ENCODE measurements at regions not wholly inside any gene's neighbourhood (a gene's known extent, or its start where the extent isn't known, plus 50 kb on each side); places are given as distances from the start of the nearest gene placed in this dataset.

GRCh38 chr10:33416209-33416608 lies 81.7 kb upstream of the NRP1 start:
- H3K4me1 ChIP-seq: peaks cover 0 to 12% (median 3%) of the 10 kb centered on the region in 3 donors
- H3K9me3 ChIP-seq: no peaks in the 10 kb centered on the region
- WGBS, 2 donors (ENCODE audit: low coverage in 1 of 2): 63 to 75% methylated on average over 1 of the region's 1 CpG
- H3K36me3 ChIP-seq: no peaks in the 10 kb centered on the region
- no peaks in the 10 kb centered on the region for H3K27me3 ChIP-seq
- no peak overlapping the region for H3K4me3 ChIP-seq
- TF ChIP-seq POLR2AphosphoS5 (IDR thresholded peaks at IDR 0.05): no peak
- TF ChIP-seq POLR2A (IDR thresholded peaks at IDR 0.05): no peak
- TF ChIP-seq CTCF (IDR thresholded peaks at IDR 0.05): no peak
- TF ChIP-seq EP300 (IDR thresholded peaks at IDR 0.05): no peak
- no peak for ATAC-seq
- peak overlapping the region in 1 of 4 donors; percentile 27 for H3K27ac ChIP-seq

- H3K27ac ChIP-seq: no peak overlapping the region
- H3K36me3 ChIP-seq: no peaks in the 10 kb centered on the region
- no peaks in the 10 kb centered on the region for H3K27me3 ChIP-seq
- no peaks in the 10 kb centered on the region for H3K9me3 ChIP-seq
- no peak overlapping the region for H3K4me3 ChIP-seq
- no peak for TF ChIP-seq POLR2A (IDR thresholded peaks at IDR 0.05)
- TF ChIP-seq EP300 (IDR thresholded peaks at IDR 0.05): no peak
- TF ChIP-seq CTCF (IDR thresholded peaks at IDR 0.05): no peak
- TF ChIP-seq POLR2AphosphoS5 (IDR thresholded peaks at IDR 0.05): no peak
- WGBS, 2 donors (ENCODE audit: low coverage in 1 of 2): 100% methylated on average over 1 of the region's 1 CpG
- H3K4me1 ChIP-seq: peaks cover 0 to 12% (median 3%) of the 10 kb centered on the region in 3 donors
- ATAC-seq: no peak
Measured at GRCh38 chr10:33414841-33415240, 80.4 kb upstream of the NRP1 start.

- no peak for TF ChIP-seq CTCF (IDR thresholded peaks at IDR 0.05)
- TF ChIP-seq POLR2AphosphoS5 (IDR thresholded peaks at IDR 0.05): peak; percentile 45
- TF ChIP-seq EP300 (IDR thresholded peaks at IDR 0.05): no peak
- ATAC-seq: peak; percentile 80
- Histone ChIP-seq H3K4me3 (no peak overlapping the region), H3K9me3 (no peaks in the 10 kb centered on the region), H3K27me3 (no peaks in the 10 kb centered on the region), H3K4me1 (peaks cover 0 to 12% (median 3%) of the 10 kb centered on the region in 3 donors), H3K36me3 (no peaks in the 10 kb centered on the region), H3K27ac (peak overlapping the region in 3 of 4 donors; percentile 16 to 37 (median 28))
- WGBS, 2 donors (ENCODE audit: low coverage in 1 of 2): 42 to 56% methylated on average over 5 to 6 of the region's 6 CpGs
Measured at GRCh38 chr10:33412653-33413361, 78.3 kb upstream of the NRP1 start.

- Histone ChIP-seq H3K27ac (peak overlapping the region in 3 of 4 donors; percentile 16 to 37 (median 28)), H3K4me3 (no peak overlapping the region), H3K36me3 (no peaks in the 10 kb centered on the region), H3K27me3 (no peaks in the 10 kb centered on the region), H3K9me3 (no peaks in the 10 kb centered on the region), H3K4me1 (peaks cover 0 to 12% (median 3%) of the 10 kb centered on the region in 3 donors)
- WGBS, 2 donors (ENCODE audit: low coverage in 1 of 2): 63 to 82% methylated on average over 1 of the region's 1 CpG
- TF ChIP-seq CTCF (IDR thresholded peaks at IDR 0.05) (no peak), POLR2AphosphoS5 (IDR thresholded peaks at IDR 0.05) (no peak), EP300 (IDR thresholded peaks at IDR 0.05) (no peak), POLR2A (IDR thresholded peaks at IDR 0.05) (no peak)
- no peak for ATAC-seq
Measured at GRCh38 chr10:33412241-33412640, 77.8 kb upstream of the NRP1 start.

GRCh38 chr10:33410860-33411234 lies 76.4 kb upstream of the NRP1 start:
- TF ChIP-seq POLR2AphosphoS5 (IDR thresholded peaks at IDR 0.05): no peak
- ATAC-seq: no peak
- WGBS, 2 donors (ENCODE audit: low coverage in 1 of 2): 76 to 84% methylated on average over 3 to 4 of the region's 4 CpGs
- Histone ChIP-seq H3K36me3 (no peaks in the 10 kb centered on the region), H3K4me1 (peaks cover 0 to 12% (median 3%) of the 10 kb centered on the region in 3 donors), H3K27ac (no peak overlapping the region), H3K9me3 (no peaks in the 10 kb centered on the region), H3K27me3 (no peaks in the 10 kb centered on the region), H3K4me3 (no peak overlapping the region)
